Left renal pelvis (tissue), 4 donors: ENCODE measurements at regions not wholly inside any gene's neighbourhood (a gene's known extent, or its start where the extent isn't known, plus 50 kb on each side); places are given as distances from the start of the nearest gene placed in this dataset.

Experiments
- DNase-seq, 4 donors: peaks; one replicate each; pipeline ENCODE4 v3.0.0-alpha.2; 2013; ENCODE audit warnings: low read depth in 4 of 4, low spot score in 3 of 4

GRCh38 chr3:180282386-180282785 is 245.6 kb upstream of the PEX5L start:
- DNase-seq = no peak

- no peak for DNase-seq
Measured at GRCh38 chr3:180283251-180283650, 246.5 kb upstream of the PEX5L start.

GRCh38 chr3:180284331-180285110 is 247.8 kb upstream of the PEX5L start:
- no peak for DNase-seq

- DNase-seq = no peak
Measured at GRCh38 chr3:180287703-180288102, 251.0 kb upstream of the PEX5L start.

- no peak for DNase-seq
Measured at GRCh38 chr3:180288816-180289215, 252.1 kb upstream of the PEX5L start.

GRCh38 chr3:180290300-180290699 is 253.6 kb upstream of the PEX5L start:
- DNase-seq = no peak

- no peak for DNase-seq
Measured at GRCh38 chr3:180294282-180295027, 257.7 kb upstream of the PEX5L start.

GRCh38 chr3:180295811-180296210 is 259.1 kb upstream of the PEX5L start:
- no peak for DNase-seq

- DNase-seq = no peak
Measured at GRCh38 chr3:180296971-180297370, 260.2 kb upstream of the PEX5L start.

- DNase-seq = no peak
Measured at GRCh38 chr3:180306155-180306554, 269.4 kb upstream of the PEX5L start.

GRCh38 chr3:180306691-180307090 is 270.0 kb upstream of the PEX5L start:
- DNase-seq = no peak

GRCh38 chr3:180311242-180311641 is 274.5 kb upstream of the PEX5L start:
- DNase-seq = no peak

- no peak for DNase-seq
Measured at GRCh38 chr3:180316321-180316720, 279.6 kb upstream of the PEX5L start.

GRCh38 chr3:180319461-180319860 is 282.5 kb upstream of the TTC14 start:
- no peak for DNase-seq

- DNase-seq = no peak
Measured at GRCh38 chr3:180320631-180321030, 281.3 kb upstream of the TTC14 start.

- no peak for DNase-seq
Measured at GRCh38 chr3:180321534-180321933, 280.4 kb upstream of the TTC14 start.

GRCh38 chr3:180322829-180323228 is 279.1 kb upstream of the TTC14 start:
- no peak for DNase-seq

GRCh38 chr3:180324791-180325190 is 277.2 kb upstream of the TTC14 start:
- no peak for DNase-seq

- no peak for DNase-seq
Measured at GRCh38 chr3:180325533-180325932, 276.4 kb upstream of the TTC14 start.

GRCh38 chr3:180325958-180326357 is 276.0 kb upstream of the TTC14 start:
- DNase-seq = no peak

GRCh38 chr3:180329187-180329586 is 272.8 kb upstream of the TTC14 start:
- DNase-seq = no peak

GRCh38 chr3:180329847-180330246 is 272.1 kb upstream of the TTC14 start:
- DNase-seq = no peak
